Keratinocyte (primary cell): ENCODE measurements at regions not wholly inside any gene's neighbourhood (a gene's known extent, or its start where the extent isn't known, plus 50 kb on each side); places are given as distances from the start of the nearest gene placed in this dataset.

Experiments
- DNase-seq: peaks from one replicate; pipeline ENCODE4 v3.0.0-alpha.2; 2011; ENCODE audit warnings: low read depth, missing footprints, low spot score
- FAIRE-seq: peaks from 2 replicates; lab custom pipeline; 2011; peaks lifted over from hg19 to GRCh38; lab: Jason Lieb, UNC
- H2AFZ ChIP-seq: 2 replicates; pipeline ENCODE4 v1.6.0; 2012; ENCODE audit warnings: low read length, control low read depth, inconsistent platforms; ENCODE audit not compliant: control insufficient read depth
- H3K27ac ChIP-seq: 2 replicates; pipeline ENCODE4 v1.5.1; 2011; ENCODE audit warnings: low read length; ENCODE audit not compliant: control insufficient read depth, insufficient read depth
- H3K27me3 ChIP-seq: 3 replicates; pipeline ENCODE4 v1.6.0; 2011; ENCODE audit warnings: low read length; ENCODE audit not compliant: control insufficient read depth, insufficient read depth; ENCODE audit errors: extremely low read depth
- H3K36me3 ChIP-seq, 2 experiments: 2 replicates in 1 of 2; 3 replicates in 1 of 2; pipeline ENCODE4 v1.5.1; 2011; ENCODE audit warnings: low read length in 2 of 2, mild to moderate bottlenecking in 1 of 2; ENCODE audit not compliant: control insufficient read depth in 2 of 2, insufficient read depth in 2 of 2; ENCODE audit errors: extremely low read depth in 1 of 2
- H3K4me1 ChIP-seq: 3 replicates; pipeline ENCODE4 v1.5.1; 2011; ENCODE audit warnings: low read length; ENCODE audit not compliant: control insufficient read depth, insufficient read depth; ENCODE audit errors: extremely low read depth
- H3K4me2 ChIP-seq: 3 replicates; pipeline ENCODE4 v1.6.0; 2011; ENCODE audit warnings: low read depth, low read length; ENCODE audit not compliant: control insufficient read depth, insufficient read depth; ENCODE audit errors: extremely low read depth
- H3K4me3 ChIP-seq, 3 experiments: fragments of 200-600 bp in 1 of 3; sonication (generic) in 1 of 3; 2 replicates in 2 of 3; 3 replicates in 1 of 3; pipeline ENCODE4 v1.5.1; 2011 to 2016; ENCODE audit warnings: low read length in 3 of 3, mild to moderate bottlenecking in 3 of 3, control low read depth in 2 of 3, inconsistent platforms in 1 of 3, low read depth in 1 of 3, mixed read lengths in 1 of 3, mixed run types in 1 of 3, moderate library complexity in 1 of 3; ENCODE audit not compliant: control insufficient read depth in 2 of 3, insufficient read depth in 2 of 3; ENCODE audit errors: extremely low read depth in 1 of 3
- H3K79me2 ChIP-seq: 2 replicates; pipeline ENCODE4 v1.6.0; 2012; ENCODE audit warnings: low read length; ENCODE audit not compliant: control insufficient read depth, insufficient read depth
- H3K9ac ChIP-seq: 3 replicates; pipeline ENCODE4 v1.6.0; 2011; ENCODE audit warnings: low read length; ENCODE audit not compliant: control insufficient read depth, insufficient read depth; ENCODE audit errors: extremely low read depth
- H3K9me1 ChIP-seq: 3 replicates; pipeline ENCODE4 v1.6.0; 2011; ENCODE audit warnings: low read length; ENCODE audit not compliant: control insufficient read depth, insufficient read depth; ENCODE audit errors: extremely low read depth
- H3K9me3 ChIP-seq: 2 replicates; pipeline ENCODE4 v1.5.1; 2012; ENCODE audit warnings: low read depth, low read length; ENCODE audit not compliant: control insufficient read depth
- H4K20me1 ChIP-seq: 3 replicates; pipeline ENCODE4 v1.6.0; 2011; ENCODE audit warnings: low read length; ENCODE audit not compliant: control insufficient read depth, insufficient read depth; ENCODE audit errors: extremely low read depth
- CTCF ChIP-seq, 3 experiments: IDR thresholded peaks in 1 of 3; conservative IDR thresholded peaks in 1 of 3; optimal IDR thresholded peaks in 1 of 3; 2 replicates in 2 of 3; 3 replicates in 1 of 3; pipeline versions ENCODE3 to v1.5.1; 2011; ENCODE audit warnings: low read length in 3 of 3, mild to moderate bottlenecking in 3 of 3, moderate library complexity in 2 of 3, control low read depth in 1 of 3, inconsistent platforms in 1 of 3; ENCODE audit not compliant: insufficient read depth in 2 of 3; ENCODE audit errors: extremely low read depth in 1 of 3
- EZH2 ChIP-seq: IDR thresholded peaks from one replicate; pipeline ENCODE4 v1.6.1; 2012; ENCODE audit warnings: inconsistent platforms, mild to moderate bottlenecking, low read length, moderate library complexity
- dilution Hi-C: fragments of 300-500 bp; cut with MboI; formaldehyde crosslinking; loops from one replicate; pipeline ENCODE4 v1.7.0; 2020; ENCODE audit warnings: low sequenced_read_pairs; ENCODE audit not compliant: extremely low pct_ligation_motif_present

GRCh38 chr17:77749989-77750388 lies 208.5 kb upstream of the TNRC6C start:
- H3K27ac ChIP-seq, result no peak overlapping the region
- no peak for FAIRE-seq
- dilution Hi-C loops, result no loop called here

GRCh38 chr17:77750427-77751043 lies 208.0 kb upstream of the TNRC6C start:
- H3K27me3 ChIP-seq, result no peaks in the 10 kb centered on the region
- FAIRE-seq, result no peak
- no peaks in the 10 kb centered on the region for H3K36me3 ChIP-seq

More at GRCh38 chr17:77749989-77750388, 208.5 kb upstream of the TNRC6C start:
- DNase-seq, result no peak
- Histone ChIP-seq H4K20me1 (no peaks in the 10 kb centered on the region), H3K79me2 (no peaks in the 10 kb centered on the region), H3K27me3 (no peaks in the 10 kb centered on the region), H3K9me1 (no peaks in the 10 kb centered on the region), H2AFZ (no peak overlapping the region), H3K4me2 (no peak overlapping the region), H3K9ac (no peak overlapping the region), H3K36me3 (no peaks in the 10 kb centered on the region), H3K4me1 (no peaks in the 10 kb centered on the region), H3K9me3 (peaks cover 3% of the 10 kb centered on the region), H3K4me3 (no peak overlapping the region)
- TF ChIP-seq EZH2 (no peak), CTCF (optimal IDR thresholded peaks at IDR 0.05 in 1 of 3, IDR thresholded peaks at IDR 0.05 in 1 of 3, conservative IDR thresholded peaks at IDR 0.05 in 1 of 3; ENCODE audit: extremely low read depth in 1 of 3, insufficient read depth in 2 of 3, low read length in 3 of 3) (no peak)

More at GRCh38 chr17:77750427-77751043, 208.0 kb upstream of the TNRC6C start:
- Histone ChIP-seq H3K4me1 (no peaks in the 10 kb centered on the region), H3K9ac (no peak overlapping the region), H3K4me3 (no peak overlapping the region), H2AFZ (no peak overlapping the region), H3K27ac (no peak overlapping the region), H3K79me2 (no peaks in the 10 kb centered on the region), H3K9me1 (no peaks in the 10 kb centered on the region), H4K20me1 (no peaks in the 10 kb centered on the region), H3K9me3 (peaks cover 3% of the 10 kb centered on the region), H3K4me2 (no peak overlapping the region)
- DNase-seq, result no peak
- dilution Hi-C loops, result no loop called here
- no peak for TF ChIP-seq CTCF (optimal IDR thresholded peaks at IDR 0.05 in 1 of 3, IDR thresholded peaks at IDR 0.05 in 1 of 3, conservative IDR thresholded peaks at IDR 0.05 in 1 of 3; ENCODE audit: extremely low read depth in 1 of 3, insufficient read depth in 2 of 3, low read length in 3 of 3)
